Kidney (tissue), 13 donors: ENCODE measurements at regions not wholly inside any gene's neighbourhood (a gene's known extent, or its start where the extent isn't known, plus 50 kb on each side); places are given as distances from the start of the nearest gene placed in this dataset.
A peak's percentile ranks its signal among the peaks of the same experiment; 100 is the strongest.

Source experiments
- DNase-seq, 5 donors: peaks; one replicate each; pipeline ENCODE4 v3.0.0-alpha.2; 2013 to 2020
- FAIRE-seq: peaks from 2 replicates; lab custom pipeline; 2012; peaks lifted over from hg19 to GRCh38; lab: Jason Lieb, UNC
- H3K27ac ChIP-seq, 2 donors: one replicate each; pipeline ENCODE4 v1.7.0; 2013; ENCODE audit warnings: low read depth in 2 of 2, low read length in 2 of 2, inconsistent platforms in 1 of 2
- H3K27me3 ChIP-seq: one replicate; pipeline ENCODE4 v1.7.1; 2013; ENCODE audit warnings: low read length, inconsistent platforms; ENCODE audit not compliant: control insufficient read depth, insufficient read depth
- H3K36me3 ChIP-seq, 3 donors: one replicate each; pipeline versions ENCODE4 v1.7.0 to v1.7.1; 2013; ENCODE audit warnings: low read length in 3 of 3, control low read depth in 1 of 3, inconsistent platforms in 1 of 3; ENCODE audit not compliant: insufficient read depth in 3 of 3, control insufficient read depth in 2 of 3
- H3K4me1 ChIP-seq, 3 donors: one replicate each; pipeline versions ENCODE4 v1.7.0 to v1.7.1; 2013; ENCODE audit warnings: low read length in 3 of 3, inconsistent platforms in 1 of 3, low read depth in 1 of 3; ENCODE audit not compliant: control insufficient read depth in 2 of 3, insufficient read depth in 2 of 3
- H3K4me3 ChIP-seq, 3 donors: one replicate each; pipeline versions ENCODE4 v1.7.0 to v1.8.1; 2013; ENCODE audit warnings: low read length in 3 of 3, control low read depth in 1 of 3, inconsistent platforms in 1 of 3
- H3K9ac ChIP-seq, 3 donors: one replicate each; pipeline versions ENCODE4 v1.7.0 to v1.7.1; 2013; ENCODE audit warnings: low read length in 3 of 3, control low read depth in 1 of 3, inconsistent platforms in 1 of 3
- H3K9me3 ChIP-seq, 3 donors: one replicate each; pipeline versions ENCODE4 v1.7.0 to v1.7.1; 2013; ENCODE audit warnings: low read length in 3 of 3, control low read depth in 1 of 3, inconsistent platforms in 1 of 3; ENCODE audit not compliant: control insufficient read depth in 2 of 3, insufficient read depth in 1 of 3
- intact Hi-C: fragments of 100-400 bp; cut with DNase I; formaldehyde crosslinking; loops from one replicate; pipeline ENCODE4 v1.11.1; 2022
- TF ChIP-seq, protein P1 (sequence below): IDR thresholded peaks from 3 replicates; pipeline ENCODE4 v1.5.1; 2012; ENCODE audit warnings: mild to moderate bottlenecking, moderate library complexity, borderline replicate concordance; ENCODE audit not compliant: insufficient read depth; ENCODE audit errors: extremely low read depth
- donor health status: control.
- donor health status: control.
- donor health status: control.
- donor health status: control.
- donor health status: control.
- donor health status: DM: yes; HTN: yes; CAD: no.
- donor health status: Normal renal cell carcinoma (clear cell type).

DNA sequence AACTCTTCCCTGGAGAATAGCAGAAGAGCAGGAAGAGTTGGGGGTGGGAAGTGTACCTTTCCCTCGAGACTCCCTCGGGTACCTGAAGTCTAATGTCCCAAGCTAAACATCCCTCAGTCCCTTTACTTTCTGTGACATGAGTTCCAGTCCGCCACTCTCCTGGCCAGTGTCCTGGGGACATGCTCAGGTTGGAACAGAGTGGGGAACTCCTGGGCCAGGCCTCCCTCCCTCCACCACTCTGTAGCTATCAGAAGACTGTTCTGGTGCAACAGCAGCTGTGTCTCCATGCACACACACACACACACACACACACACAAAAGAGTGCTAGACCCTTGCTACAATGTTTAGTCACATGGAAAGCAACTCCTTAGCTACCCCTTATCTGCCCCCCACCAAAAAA, 155.0 kb upstream of the HES1 start:
- TF ChIP-seq, protein P1, sequence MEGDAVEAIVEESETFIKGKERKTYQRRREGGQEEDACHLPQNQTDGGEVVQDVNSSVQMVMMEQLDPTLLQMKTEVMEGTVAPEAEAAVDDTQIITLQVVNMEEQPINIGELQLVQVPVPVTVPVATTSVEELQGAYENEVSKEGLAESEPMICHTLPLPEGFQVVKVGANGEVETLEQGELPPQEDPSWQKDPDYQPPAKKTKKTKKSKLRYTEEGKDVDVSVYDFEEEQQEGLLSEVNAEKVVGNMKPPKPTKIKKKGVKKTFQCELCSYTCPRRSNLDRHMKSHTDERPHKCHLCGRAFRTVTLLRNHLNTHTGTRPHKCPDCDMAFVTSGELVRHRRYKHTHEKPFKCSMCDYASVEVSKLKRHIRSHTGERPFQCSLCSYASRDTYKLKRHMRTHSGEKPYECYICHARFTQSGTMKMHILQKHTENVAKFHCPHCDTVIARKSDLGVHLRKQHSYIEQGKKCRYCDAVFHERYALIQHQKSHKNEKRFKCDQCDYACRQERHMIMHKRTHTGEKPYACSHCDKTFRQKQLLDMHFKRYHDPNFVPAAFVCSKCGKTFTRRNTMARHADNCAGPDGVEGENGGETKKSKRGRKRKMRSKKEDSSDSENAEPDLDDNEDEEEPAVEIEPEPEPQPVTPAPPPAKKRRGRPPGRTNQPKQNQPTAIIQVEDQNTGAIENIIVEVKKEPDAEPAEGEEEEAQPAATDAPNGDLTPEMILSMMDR: no peak
- H3K27me3 ChIP-seq: no peaks in the 10 kb centered on the region
- intact Hi-C loops: no loop called here
- no peak overlapping the region for H3K9ac ChIP-seq
- no peak overlapping the region for H3K27ac ChIP-seq
- no peak for FAIRE-seq
- H3K9me3 ChIP-seq: no peaks in the 10 kb centered on the region
- no peaks in the 10 kb centered on the region for H3K36me3 ChIP-seq
- H3K4me1 ChIP-seq: no peaks in the 10 kb centered on the region
- DNase-seq: no peak
- no peak overlapping the region for H3K4me3 ChIP-seq

DNA sequence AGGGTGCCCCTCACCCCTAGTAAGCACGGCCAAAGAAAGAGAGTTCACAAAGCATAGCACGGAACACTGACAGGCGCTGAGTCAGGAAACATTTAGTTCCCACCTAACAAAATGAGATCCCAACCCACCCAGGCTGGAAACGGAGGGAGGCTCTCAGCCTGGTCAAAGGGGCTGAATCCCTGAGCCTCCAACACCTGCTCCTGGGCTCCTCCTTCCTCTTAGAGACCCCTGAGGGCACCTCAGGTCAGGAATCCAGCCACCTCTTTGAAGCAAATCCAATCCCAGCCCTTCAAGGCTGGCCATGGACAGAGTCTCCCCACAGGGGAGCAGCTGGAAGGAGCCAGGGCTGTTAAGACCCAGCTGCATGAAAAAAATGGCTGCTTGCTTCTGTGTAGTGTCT, 154.4 kb upstream of the HES1 start:
- no peak overlapping the region for H3K9ac ChIP-seq
- H3K9me3 ChIP-seq: no peaks in the 10 kb centered on the region
- H3K4me3 ChIP-seq: no peak overlapping the region
- FAIRE-seq (no peak), DNase-seq (no peak)
- no peaks in the 10 kb centered on the region for H3K4me1 ChIP-seq
- no peak overlapping the region for H3K27ac ChIP-seq
- intact Hi-C loops: no loop called here
- no peaks in the 10 kb centered on the region for H3K36me3 ChIP-seq
- TF ChIP-seq, protein P1: no peak
- H3K27me3 ChIP-seq: no peaks in the 10 kb centered on the region

DNA sequence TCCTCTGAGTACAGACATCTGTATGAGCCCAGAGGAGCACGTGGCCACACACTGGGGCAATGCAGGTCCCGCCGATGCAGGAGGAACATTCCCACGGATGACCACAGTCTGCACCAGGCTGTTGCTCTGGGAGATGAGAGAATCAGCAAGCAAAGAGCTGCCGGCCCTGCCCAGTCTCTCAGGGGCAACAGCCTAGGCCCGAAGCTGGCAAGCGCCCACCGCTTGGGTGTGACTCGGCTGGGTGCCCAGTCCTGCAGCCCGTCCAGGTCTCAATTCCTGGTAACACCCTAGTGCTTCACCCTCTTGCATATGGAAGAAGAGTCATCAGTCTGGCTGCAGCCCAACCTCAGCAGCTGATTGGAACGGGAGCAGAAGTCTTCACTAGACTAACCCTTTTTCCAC, 153.7 kb upstream of the HES1 start:
- intact Hi-C loops: no loop called here
- H3K27me3 ChIP-seq: no peaks in the 10 kb centered on the region
- no peaks in the 10 kb centered on the region for H3K9me3 ChIP-seq
- FAIRE-seq (no peak), DNase-seq (peak in 1 of 5 donors; percentile 93)
- H3K27ac ChIP-seq: no peak overlapping the region
- no peaks in the 10 kb centered on the region for H3K36me3 ChIP-seq
- TF ChIP-seq, protein P1: no peak
- H3K4me3 ChIP-seq: no peak overlapping the region
- H3K9ac ChIP-seq: no peak overlapping the region
- H3K4me1 ChIP-seq: no peaks in the 10 kb centered on the region
